Left lobe of liver (tissue), 2 donors: ENCODE measurements at regions not wholly inside any gene's neighbourhood (a gene's known extent, or its start where the extent isn't known, plus 50 kb on each side); places are given as distances from the start of the nearest gene placed in this dataset.

Experiments used
- ATAC-seq: fragments of 200-7000 bp; cut with Tn5 transposase; one replicate; pipeline ENCODE4 v1.9.1; 2020; ENCODE audit warnings: mild to moderate bottlenecking, moderate library complexity
- DNase-seq: peaks from one replicate; pipeline ENCODE4 v3.0.0-alpha.2; 2020; ENCODE audit warnings: low spot score
- donor health status: DM: no; HTN: no; CAD: no; lungs with moderate emphysema.
- donor health status: DM: no; HTN: yes; CAD: no.

DNA sequence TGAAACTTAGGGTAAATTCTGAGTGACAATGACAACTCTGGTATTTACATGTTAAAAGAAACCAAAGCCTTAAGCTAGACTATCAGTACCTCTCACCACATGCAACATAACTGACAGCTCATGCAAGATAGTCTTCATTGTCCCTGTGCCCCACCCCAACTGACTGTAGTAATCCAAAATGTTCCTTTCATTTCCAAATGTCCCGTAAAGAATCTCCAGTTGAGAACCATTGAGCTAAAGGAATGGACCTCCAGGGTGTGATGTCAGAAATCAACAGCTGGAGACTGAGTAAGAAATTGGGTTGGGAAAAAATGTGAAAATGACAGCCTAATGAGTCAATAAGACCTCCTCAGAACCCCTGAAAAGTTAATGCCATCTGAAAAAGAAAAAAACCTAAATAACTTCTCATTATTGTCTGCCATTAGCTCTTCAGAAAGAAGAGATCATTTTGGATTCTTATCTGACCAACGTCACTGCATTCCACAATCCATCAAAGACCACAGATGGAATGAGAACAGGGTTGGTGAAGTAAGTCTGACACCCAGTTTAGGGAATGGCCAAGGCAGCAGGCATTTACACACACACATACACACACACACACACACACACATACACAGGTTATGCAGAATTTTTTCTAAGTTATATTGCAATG, 51.7 kb upstream of the ACVR2A start:
- no peak for ATAC-seq
- DNase-seq: no peak

DNA sequence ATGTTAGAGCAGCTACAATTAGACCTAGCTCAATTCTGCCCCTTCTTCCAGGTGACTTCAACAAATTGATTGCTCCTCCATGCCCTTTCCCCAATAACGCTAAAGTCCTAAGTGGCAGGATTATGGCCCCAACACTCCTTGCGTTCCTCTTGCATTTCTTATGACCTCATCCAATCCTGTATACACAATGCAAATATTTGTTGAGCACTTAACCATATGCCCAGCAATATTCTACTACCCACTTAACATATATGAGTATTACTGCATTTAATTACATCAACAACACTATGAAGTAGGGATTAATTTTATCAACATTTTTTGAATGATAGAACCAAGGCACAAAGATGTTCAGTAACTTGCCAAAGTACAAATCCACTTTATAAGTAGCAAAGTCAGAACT, 54.2 kb upstream of the ACVR2A start:
- DNase-seq: no peak
- no peak for ATAC-seq

- ATAC-seq: no peak
Observed at GRCh38 chr2:147789720-147790119, 55.1 kb upstream of the ACVR2A start.

DNA sequence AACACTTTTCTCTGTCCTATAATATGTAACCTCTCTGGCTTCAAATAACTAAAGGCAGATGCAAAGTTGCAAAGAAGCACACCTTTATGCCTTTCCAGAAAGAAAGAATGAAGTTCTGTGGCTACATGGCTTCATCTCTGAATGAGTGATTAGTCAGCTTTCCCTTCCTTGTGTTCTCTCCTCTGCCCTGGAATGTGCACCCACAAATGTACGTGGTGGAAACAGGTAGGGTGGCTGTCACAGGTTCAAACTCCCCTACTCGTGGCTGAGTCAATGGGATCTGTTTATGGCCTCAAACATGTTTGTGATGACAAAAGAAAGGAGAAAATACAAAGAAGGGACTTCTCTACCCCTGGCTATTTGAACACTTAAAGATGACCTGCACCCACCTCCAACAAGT, 55.5 kb upstream of the ACVR2A start:
- ATAC-seq (no peak), DNase-seq (no peak)

More at GRCh38 chr2:147789720-147790119, 55.1 kb upstream of the ACVR2A start:
- no peak for DNase-seq

DNA sequence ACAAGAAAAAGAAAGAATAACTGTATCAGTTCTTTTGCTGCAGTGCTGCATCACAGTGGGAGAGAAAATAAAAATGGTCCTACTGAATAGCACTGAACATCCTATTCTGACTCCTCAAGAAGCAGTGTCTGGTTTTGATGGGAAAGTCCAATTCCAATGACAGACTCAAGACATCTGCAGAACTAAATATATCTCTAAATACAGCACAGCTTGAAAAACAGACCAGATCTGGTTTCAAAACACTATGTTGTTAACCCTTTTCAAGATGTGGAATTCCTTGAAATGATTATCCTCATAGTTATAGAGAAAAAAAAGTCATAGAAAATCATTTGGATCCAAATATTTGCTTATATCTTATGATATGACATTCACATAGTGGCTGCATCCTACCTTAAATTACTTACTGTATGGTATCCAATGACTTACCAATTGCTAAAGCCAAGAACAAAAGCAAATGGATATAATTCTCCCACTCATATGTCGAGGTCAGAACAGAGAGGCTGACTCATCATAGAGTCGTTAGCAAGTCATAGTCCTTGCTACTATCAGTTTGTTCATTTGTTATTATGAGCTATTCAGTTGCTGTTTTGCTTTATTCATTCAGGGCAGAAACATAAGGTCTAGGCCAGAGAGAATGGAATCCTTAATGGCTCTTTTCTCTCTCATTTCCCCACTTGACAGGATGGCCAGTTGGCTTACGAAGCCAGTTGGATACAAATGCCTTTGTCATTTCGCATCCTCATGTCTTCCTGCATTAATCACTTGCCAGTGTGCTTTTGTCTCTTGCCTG, 62.5 kb upstream of the ACVR2A start:
- DNase-seq (no peak), ATAC-seq (no peak)

DNA sequence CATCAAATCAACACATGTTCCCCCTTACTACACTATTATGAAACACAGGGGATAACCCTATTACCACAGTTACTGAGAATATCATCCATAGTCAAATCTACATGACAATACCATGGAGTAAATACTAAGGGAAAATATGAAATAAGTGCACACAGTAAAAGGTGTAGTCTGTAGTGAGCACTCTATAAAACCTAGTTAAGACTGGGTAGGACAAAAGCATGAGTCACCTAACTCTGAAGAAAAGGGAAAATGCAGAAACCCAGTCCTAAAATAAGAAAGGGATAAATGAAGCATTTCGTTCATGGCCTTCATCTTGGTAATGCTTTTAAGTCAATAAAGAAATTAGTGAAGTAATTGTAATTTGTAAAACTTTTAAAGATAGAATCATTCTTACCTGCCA, 65.4 kb upstream of the ACVR2A start:
- DNase-seq (no peak), ATAC-seq (no peak)

GRCh38 chr2:147777394-147777793, 67.4 kb upstream of the ACVR2A start:
- no peak for DNase-seq

DNA sequence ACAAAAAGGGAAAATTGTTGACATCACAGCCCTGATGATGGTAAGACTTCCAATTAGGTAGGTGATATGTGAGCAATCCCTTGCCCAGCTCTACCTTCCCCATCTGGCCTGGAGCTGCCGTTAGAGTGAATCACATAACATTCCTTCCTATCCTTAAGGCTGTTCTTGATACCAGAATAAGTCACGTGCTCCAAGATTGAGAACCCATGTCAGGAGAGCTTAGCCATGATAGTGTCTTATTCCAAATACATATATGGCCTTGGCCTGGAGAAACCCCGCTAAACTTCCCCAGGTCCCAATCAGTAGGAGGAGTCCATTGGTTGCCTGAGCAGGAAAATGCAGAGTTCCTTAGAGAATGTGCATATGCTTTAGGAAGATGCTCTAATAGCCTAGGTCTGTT, 70.0 kb upstream of the ACVR2A start:
- DNase-seq (no peak), ATAC-seq (no peak)

More at GRCh38 chr2:147777394-147777793, 67.4 kb upstream of the ACVR2A start:
- ATAC-seq: no peak

DNA sequence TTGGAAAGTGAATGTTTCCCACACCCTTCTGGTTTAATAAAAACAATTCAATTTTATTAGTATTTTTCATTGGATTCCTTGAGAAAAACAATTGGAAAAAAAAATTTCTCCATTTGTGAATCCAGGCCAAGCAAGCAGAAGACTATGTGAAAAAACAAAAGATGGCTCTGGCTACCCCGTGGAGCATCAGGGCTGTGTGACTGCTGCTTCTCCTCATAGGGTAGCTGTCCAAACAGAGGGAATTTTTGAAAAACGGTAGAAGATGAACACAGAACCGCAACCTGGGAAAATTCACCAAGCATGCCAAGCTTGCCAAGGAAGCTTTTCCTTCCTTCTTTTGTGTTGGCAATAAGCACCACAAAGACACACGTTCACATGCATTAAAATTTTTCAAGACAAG, 71.3 kb upstream of the ACVR2A start:
- DNase-seq (no peak), ATAC-seq (no peak)

DNA sequence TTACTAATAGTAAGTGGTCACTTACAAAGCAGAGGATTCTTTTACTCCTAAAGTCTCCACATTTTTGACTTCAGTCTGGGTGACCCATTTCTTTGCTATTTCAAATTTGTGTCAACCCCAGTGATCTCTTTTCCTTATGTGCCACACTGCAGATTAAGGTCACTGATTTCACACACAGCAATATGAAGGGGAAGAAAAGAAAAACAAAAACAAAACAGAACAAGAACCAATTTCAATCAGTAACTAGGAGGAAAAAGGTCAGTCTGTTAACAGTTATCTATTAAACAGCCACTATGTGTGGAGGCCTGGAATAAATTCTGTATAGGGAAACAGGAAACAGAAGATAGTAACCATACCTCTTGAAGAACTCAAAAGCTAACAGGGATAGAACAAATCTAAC, 72.0 kb upstream of the ACVR2A start:
- DNase-seq: no peak
- ATAC-seq: no peak

DNA sequence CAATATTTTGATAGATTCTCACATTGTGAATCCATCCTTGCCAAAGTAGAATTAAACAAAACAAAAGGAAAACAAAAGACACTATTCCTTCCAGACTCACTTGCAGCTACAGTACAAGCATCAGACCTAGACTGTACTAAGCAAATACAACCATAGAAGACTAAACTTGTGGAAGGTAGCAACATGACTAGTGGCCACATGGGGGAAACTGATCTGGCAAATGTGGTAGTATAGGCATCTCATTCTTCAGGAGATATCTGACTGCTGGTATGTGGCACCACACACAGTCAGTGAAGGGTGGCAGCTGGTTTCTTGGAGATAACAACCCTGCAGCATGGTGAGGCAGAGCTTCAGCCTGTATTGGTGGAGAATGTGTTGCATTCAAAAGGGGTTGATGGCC, 81.0 kb upstream of the ACVR2A start:
- no peak for ATAC-seq
- DNase-seq: no peak

- DNase-seq (no peak), ATAC-seq (no peak)
Observed at GRCh38 chr2:147760984-147761383, 83.8 kb upstream of the ACVR2A start.

- no peak for DNase-seq
Observed at GRCh38 chr2:147759536-147759935, 85.3 kb upstream of the ACVR2A start.

GRCh38 chr2:147758821-147759220, 86.0 kb upstream of the ACVR2A start:
- DNase-seq (no peak), ATAC-seq (no peak)

More at GRCh38 chr2:147759536-147759935, 85.3 kb upstream of the ACVR2A start:
- no peak for ATAC-seq

DNA sequence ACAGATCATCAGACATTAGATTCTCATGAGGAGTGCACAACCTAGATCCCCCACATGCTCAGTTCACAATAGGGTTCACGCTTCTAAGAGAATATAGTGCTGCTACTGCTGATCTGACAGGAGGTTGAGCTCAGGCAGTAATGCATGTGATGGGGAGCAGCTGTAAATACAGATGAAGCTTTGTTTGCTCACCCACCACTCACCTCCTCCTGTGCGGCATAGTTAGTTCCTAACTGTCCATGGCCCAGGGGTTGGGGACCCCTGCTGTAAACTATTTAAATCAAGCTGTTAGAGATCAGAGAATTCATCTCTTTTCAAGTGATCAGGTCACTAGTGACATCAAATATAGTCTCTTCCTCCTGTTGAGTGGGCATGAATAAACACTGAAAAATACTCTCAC, 88.8 kb upstream of the ACVR2A start:
- no peak for DNase-seq

GRCh38 chr2:147740211-147740927, 104.5 kb upstream of the ACVR2A start:
- DNase-seq (no peak), ATAC-seq (no peak)

More for the DNA sequence above, 88.8 kb upstream of the ACVR2A start:
- no peak for ATAC-seq

- DNase-seq (no peak), ATAC-seq (no peak)
Observed at GRCh38 chr2:147739508-147739907, 105.3 kb upstream of the ACVR2A start.

DNA sequence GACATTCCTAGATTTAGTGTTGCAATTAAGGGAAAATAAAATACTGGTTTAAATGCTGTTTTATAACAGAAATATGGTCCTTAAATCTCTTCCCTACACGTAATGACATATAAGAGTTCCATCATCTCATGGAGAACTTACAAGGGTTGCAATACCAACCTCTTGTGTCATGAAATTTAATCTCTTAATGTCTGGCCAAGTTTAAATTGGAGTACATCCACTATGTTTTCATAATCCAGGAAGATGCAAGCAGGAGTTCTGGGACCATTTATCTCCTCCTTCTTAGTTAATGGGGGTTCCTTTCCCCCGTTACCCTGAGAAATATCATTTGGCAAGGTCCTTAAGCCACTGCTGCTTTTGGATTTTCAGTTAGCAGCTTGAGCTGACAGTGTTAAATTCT, 126.0 kb upstream of the ACVR2A start:
- no peak for ATAC-seq

GRCh38 chr2:147716906-147717305, 127.9 kb upstream of the ACVR2A start:
- ATAC-seq: no peak
- no peak for DNase-seq

More for the DNA sequence above, 126.0 kb upstream of the ACVR2A start:
- no peak for DNase-seq

DNA sequence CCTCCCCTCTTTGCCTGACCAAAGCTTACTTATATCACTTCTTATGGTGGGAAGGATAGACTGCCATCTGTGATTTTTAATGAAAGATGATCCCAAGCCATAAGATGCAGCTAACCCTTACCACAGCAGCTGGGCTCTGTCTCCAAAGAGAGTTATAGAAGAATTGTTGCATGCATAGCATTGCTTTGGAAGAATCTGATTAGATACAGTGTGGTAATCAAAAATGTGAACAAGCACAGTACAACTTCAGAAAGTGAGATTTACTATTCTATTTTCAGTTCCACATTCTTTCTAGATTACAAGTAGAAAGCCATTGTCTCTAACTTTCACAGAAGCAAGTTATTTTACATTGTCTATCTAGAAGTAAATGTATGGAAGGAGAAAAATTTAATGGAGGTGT, 129.0 kb upstream of the ACVR2A start:
- ATAC-seq: no peak
- no peak for DNase-seq

GRCh38 chr2:147714582-147714981, 130.2 kb upstream of the ACVR2A start:
- ATAC-seq (no peak), DNase-seq (no peak)

GRCh38 chr2:147713349-147713748, 131.5 kb upstream of the ACVR2A start:
- no peak for ATAC-seq
- DNase-seq: no peak
